Keratinocyte (primary cell): ENCODE measurements at regions not wholly inside any gene's neighbourhood (a gene's known extent, or its start where the extent isn't known, plus 50 kb on each side); places are given as distances from the start of the nearest gene placed in this dataset.

Source experiments
- DNase-seq: peaks from one replicate; pipeline ENCODE4 v3.0.0-alpha.2; 2011; ENCODE audit warnings: low read depth, missing footprints, low spot score
- FAIRE-seq: peaks from 2 replicates; lab custom pipeline; 2011; peaks lifted over from hg19 to GRCh38; lab: Jason Lieb, UNC
- H2AFZ ChIP-seq: 2 replicates; pipeline ENCODE4 v1.6.0; 2012; ENCODE audit warnings: low read length, control low read depth, inconsistent platforms; ENCODE audit not compliant: control insufficient read depth
- H3K27ac ChIP-seq: 2 replicates; pipeline ENCODE4 v1.5.1; 2011; ENCODE audit warnings: low read length; ENCODE audit not compliant: control insufficient read depth, insufficient read depth
- H3K27me3 ChIP-seq: 3 replicates; pipeline ENCODE4 v1.6.0; 2011; ENCODE audit warnings: low read length; ENCODE audit not compliant: control insufficient read depth, insufficient read depth; ENCODE audit errors: extremely low read depth
- H3K36me3 ChIP-seq, 2 experiments: 2 replicates in 1 of 2; 3 replicates in 1 of 2; pipeline ENCODE4 v1.5.1; 2011; ENCODE audit warnings: low read length in 2 of 2, mild to moderate bottlenecking in 1 of 2; ENCODE audit not compliant: control insufficient read depth in 2 of 2, insufficient read depth in 2 of 2; ENCODE audit errors: extremely low read depth in 1 of 2
- H3K4me1 ChIP-seq: 3 replicates; pipeline ENCODE4 v1.5.1; 2011; ENCODE audit warnings: low read length; ENCODE audit not compliant: control insufficient read depth, insufficient read depth; ENCODE audit errors: extremely low read depth
- H3K4me2 ChIP-seq: 3 replicates; pipeline ENCODE4 v1.6.0; 2011; ENCODE audit warnings: low read depth, low read length; ENCODE audit not compliant: control insufficient read depth, insufficient read depth; ENCODE audit errors: extremely low read depth
- H3K4me3 ChIP-seq, 3 experiments: fragments of 200-600 bp in 1 of 3; sonication (generic) in 1 of 3; 2 replicates in 2 of 3; 3 replicates in 1 of 3; pipeline ENCODE4 v1.5.1; 2011 to 2016; ENCODE audit warnings: low read length in 3 of 3, mild to moderate bottlenecking in 3 of 3, control low read depth in 2 of 3, inconsistent platforms in 1 of 3, low read depth in 1 of 3, mixed read lengths in 1 of 3, mixed run types in 1 of 3, moderate library complexity in 1 of 3; ENCODE audit not compliant: control insufficient read depth in 2 of 3, insufficient read depth in 2 of 3; ENCODE audit errors: extremely low read depth in 1 of 3
- H3K79me2 ChIP-seq: 2 replicates; pipeline ENCODE4 v1.6.0; 2012; ENCODE audit warnings: low read length; ENCODE audit not compliant: control insufficient read depth, insufficient read depth
- H3K9ac ChIP-seq: 3 replicates; pipeline ENCODE4 v1.6.0; 2011; ENCODE audit warnings: low read length; ENCODE audit not compliant: control insufficient read depth, insufficient read depth; ENCODE audit errors: extremely low read depth
- H3K9me1 ChIP-seq: 3 replicates; pipeline ENCODE4 v1.6.0; 2011; ENCODE audit warnings: low read length; ENCODE audit not compliant: control insufficient read depth, insufficient read depth; ENCODE audit errors: extremely low read depth
- H3K9me3 ChIP-seq: 2 replicates; pipeline ENCODE4 v1.5.1; 2012; ENCODE audit warnings: low read depth, low read length; ENCODE audit not compliant: control insufficient read depth
- H4K20me1 ChIP-seq: 3 replicates; pipeline ENCODE4 v1.6.0; 2011; ENCODE audit warnings: low read length; ENCODE audit not compliant: control insufficient read depth, insufficient read depth; ENCODE audit errors: extremely low read depth
- CTCF ChIP-seq, 3 experiments: IDR thresholded peaks in 1 of 3; conservative IDR thresholded peaks in 1 of 3; optimal IDR thresholded peaks in 1 of 3; 2 replicates in 2 of 3; 3 replicates in 1 of 3; pipeline versions ENCODE3 to v1.5.1; 2011; ENCODE audit warnings: low read length in 3 of 3, mild to moderate bottlenecking in 3 of 3, moderate library complexity in 2 of 3, control low read depth in 1 of 3, inconsistent platforms in 1 of 3; ENCODE audit not compliant: insufficient read depth in 2 of 3; ENCODE audit errors: extremely low read depth in 1 of 3
- EZH2 ChIP-seq: IDR thresholded peaks from one replicate; pipeline ENCODE4 v1.6.1; 2012; ENCODE audit warnings: inconsistent platforms, mild to moderate bottlenecking, low read length, moderate library complexity
- dilution Hi-C: fragments of 300-500 bp; cut with MboI; formaldehyde crosslinking; loops from one replicate; pipeline ENCODE4 v1.7.0; 2020; ENCODE audit warnings: low sequenced_read_pairs; ENCODE audit not compliant: extremely low pct_ligation_motif_present

- H3K27me3 ChIP-seq: no peaks in the 10 kb centered on the region
- H3K4me3 ChIP-seq: no peak overlapping the region
- H3K36me3 ChIP-seq: no peaks in the 10 kb centered on the region
- no peak overlapping the region for H3K27ac ChIP-seq
- H3K9me3 ChIP-seq: no peaks in the 10 kb centered on the region
- dilution Hi-C loops: no loop called here
- FAIRE-seq (no peak), DNase-seq (no peak)
- H3K4me2 ChIP-seq: no peak overlapping the region
- TF ChIP-seq CTCF (optimal IDR thresholded peaks at IDR 0.05 in 1 of 3, IDR thresholded peaks at IDR 0.05 in 1 of 3, conservative IDR thresholded peaks at IDR 0.05 in 1 of 3; ENCODE audit: extremely low read depth in 1 of 3, insufficient read depth in 2 of 3, low read length in 3 of 3): no peak
- TF ChIP-seq EZH2: no peak
- no peak overlapping the region for H2AFZ ChIP-seq
- no peaks in the 10 kb centered on the region for H3K79me2 ChIP-seq
- H3K9me1 ChIP-seq: no peaks in the 10 kb centered on the region
- no peaks in the 10 kb centered on the region for H3K4me1 ChIP-seq
- no peak overlapping the region for H3K9ac ChIP-seq
- H4K20me1 ChIP-seq: no peaks in the 10 kb centered on the region
These were observed 72.3 kb upstream of the NR5A2 start for GRCh38 chr1:199955235-199955634.

- Histone ChIP-seq H2AFZ (no peak overlapping the region), H3K9ac (no peak overlapping the region), H3K4me2 (no peak overlapping the region), H3K4me1 (no peaks in the 10 kb centered on the region), H3K36me3 (no peaks in the 10 kb centered on the region), H3K4me3 (no peak overlapping the region), H3K9me1 (no peaks in the 10 kb centered on the region), H3K27ac (no peak overlapping the region), H3K79me2 (no peaks in the 10 kb centered on the region), H3K27me3 (no peaks in the 10 kb centered on the region), H4K20me1 (no peaks in the 10 kb centered on the region), H3K9me3 (no peaks in the 10 kb centered on the region)
- no peak for TF ChIP-seq EZH2
- TF ChIP-seq CTCF (optimal IDR thresholded peaks at IDR 0.05 in 1 of 3, IDR thresholded peaks at IDR 0.05 in 1 of 3, conservative IDR thresholded peaks at IDR 0.05 in 1 of 3; ENCODE audit: extremely low read depth in 1 of 3, insufficient read depth in 2 of 3, low read length in 3 of 3): no peak
- no peak for FAIRE-seq
- DNase-seq: no peak
- dilution Hi-C loops: no loop called here
These were observed 71.5 kb upstream of the NR5A2 start for GRCh38 chr1:199956005-199956404.
